Type B pancreatic cell (in vitro differentiated cells): ENCODE measurements at regions not wholly inside any gene's neighbourhood (a gene's known extent, or its start where the extent isn't known, plus 50 kb on each side); places are given as distances from the start of the nearest gene placed in this dataset.

ENCODE experiments used
- DNase-seq: peaks from one replicate; pipeline ENCODE4 v3.0.0; 2021; ENCODE audit warnings: mixed read lengths; ENCODE audit not compliant: unreplicated experiment; ENCODE audit errors: extremely low spot score
- H3K27ac Mint-ChIP-seq: 2 replicates; pipeline ENCODE4 v1.8.0; 2021; ENCODE audit warnings: mild to moderate bottlenecking, mixed read lengths
- H3K27me3 Mint-ChIP-seq: 2 replicates; pipeline ENCODE4 v1.8.0; 2021; ENCODE audit warnings: mixed read lengths
- H3K36me3 Mint-ChIP-seq: 2 replicates; pipeline ENCODE4 v1.8.0; 2021; ENCODE audit warnings: mixed read lengths
- H3K4me1 Mint-ChIP-seq: one replicate; pipeline ENCODE4 v1.8.0; 2021; ENCODE audit warnings: mixed read lengths; ENCODE audit not compliant: unreplicated experiment
- H3K4me3 Mint-ChIP-seq: 2 replicates; pipeline ENCODE4 v1.8.0; 2021; ENCODE audit warnings: mild to moderate bottlenecking, mixed read lengths
- H3K9me3 Mint-ChIP-seq: 2 replicates; pipeline ENCODE4 v1.8.0; 2021; ENCODE audit warnings: mixed read lengths
- CTCF ChIP-seq: fragments of 200-600 bp; sonication (generic); conservative IDR thresholded peaks from 2 replicates; pipeline ENCODE4 v1.5.0; 2021; ENCODE audit warnings: antibody characterized with exemption, mild to moderate bottlenecking

- no peak overlapping the region for H3K4me3 Mint-ChIP-seq
- H3K4me1 Mint-ChIP-seq, result no peaks in the 10 kb centered on the region
- no peaks in the 10 kb centered on the region for H3K9me3 Mint-ChIP-seq
- DNase-seq, result no peak
- no peak for TF ChIP-seq CTCF
- H3K27me3 Mint-ChIP-seq, result no peaks in the 10 kb centered on the region
- no peaks in the 10 kb centered on the region for H3K36me3 Mint-ChIP-seq
- no peak overlapping the region for H3K27ac Mint-ChIP-seq
Measured at GRCh38 chr12:28127455-28127854, 62.8 kb upstream of the CCDC91 start.

GRCh38 chr12:28129031-28129430, 61.2 kb upstream of the CCDC91 start:
- no peak for TF ChIP-seq CTCF
- Mint-ChIP-seq H3K4me1 (no peaks in the 10 kb centered on the region), H3K9me3 (no peaks in the 10 kb centered on the region), H3K27ac (no peak overlapping the region), H3K4me3 (no peak overlapping the region), H3K27me3 (no peaks in the 10 kb centered on the region), H3K36me3 (no peaks in the 10 kb centered on the region)
- no peak for DNase-seq

GRCh38 chr12:28130234-28130624, 60.0 kb upstream of the CCDC91 start:
- Mint-ChIP-seq H3K9me3 (no peaks in the 10 kb centered on the region), H3K4me3 (no peak overlapping the region), H3K27me3 (no peaks in the 10 kb centered on the region), H3K36me3 (no peaks in the 10 kb centered on the region), H3K27ac (no peak overlapping the region), H3K4me1 (no peaks in the 10 kb centered on the region)
- no peak for TF ChIP-seq CTCF
- DNase-seq, result no peak

GRCh38 chr12:28130625-28131598, 59.3 kb upstream of the CCDC91 start:
- no peak for TF ChIP-seq CTCF
- Mint-ChIP-seq H3K4me1 (no peaks in the 10 kb centered on the region), H3K27ac (no peak overlapping the region), H3K9me3 (no peaks in the 10 kb centered on the region), H3K27me3 (no peaks in the 10 kb centered on the region), H3K36me3 (no peaks in the 10 kb centered on the region), H3K4me3 (no peak overlapping the region)
- DNase-seq, result no peak

GRCh38 chr12:28132398-28132797, 57.9 kb upstream of the CCDC91 start:
- no peaks in the 10 kb centered on the region for H3K27me3 Mint-ChIP-seq
- no peak for DNase-seq
- H3K4me1 Mint-ChIP-seq, result no peaks in the 10 kb centered on the region
- H3K4me3 Mint-ChIP-seq, result no peak overlapping the region
- no peak for TF ChIP-seq CTCF
- no peaks in the 10 kb centered on the region for H3K36me3 Mint-ChIP-seq
- H3K27ac Mint-ChIP-seq, result no peak overlapping the region
- no peaks in the 10 kb centered on the region for H3K9me3 Mint-ChIP-seq
